GM12872 (cell line): ENCODE measurements at regions not wholly inside any gene's neighbourhood (a gene's known extent, or its start where the extent isn't known, plus 50 kb on each side); places are given as distances from the start of the nearest gene placed in this dataset.

Source experiments
- TF ChIP-seq, protein P1 (sequence below): IDR thresholded peaks from 3 replicates; pipeline ENCODE4 v1.5.1; 2011; ENCODE audit warnings: low read depth, mild to moderate bottlenecking, low read length, moderate library complexity; ENCODE audit not compliant: insufficient read depth

DNA sequence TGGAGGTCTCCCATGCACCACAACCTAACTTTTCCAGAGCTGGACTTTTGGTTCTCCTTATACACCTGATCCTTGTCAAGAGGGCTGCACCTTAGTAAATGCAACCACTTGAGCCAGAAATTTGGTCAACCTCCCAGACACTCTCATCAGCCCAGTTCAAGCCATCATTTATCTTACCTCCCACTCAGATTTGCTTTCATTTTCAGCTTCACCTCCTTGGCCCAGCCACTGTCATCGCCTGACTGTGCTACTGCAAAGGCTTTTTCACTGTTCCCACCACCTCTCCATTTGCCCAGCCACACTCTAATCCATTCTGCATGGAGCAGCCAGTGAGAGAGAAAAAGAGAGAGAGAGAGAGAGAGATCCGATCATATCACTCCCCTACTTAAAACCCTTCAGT, 112.4 kb upstream of the DDX18 start:
- TF ChIP-seq, protein P1, sequence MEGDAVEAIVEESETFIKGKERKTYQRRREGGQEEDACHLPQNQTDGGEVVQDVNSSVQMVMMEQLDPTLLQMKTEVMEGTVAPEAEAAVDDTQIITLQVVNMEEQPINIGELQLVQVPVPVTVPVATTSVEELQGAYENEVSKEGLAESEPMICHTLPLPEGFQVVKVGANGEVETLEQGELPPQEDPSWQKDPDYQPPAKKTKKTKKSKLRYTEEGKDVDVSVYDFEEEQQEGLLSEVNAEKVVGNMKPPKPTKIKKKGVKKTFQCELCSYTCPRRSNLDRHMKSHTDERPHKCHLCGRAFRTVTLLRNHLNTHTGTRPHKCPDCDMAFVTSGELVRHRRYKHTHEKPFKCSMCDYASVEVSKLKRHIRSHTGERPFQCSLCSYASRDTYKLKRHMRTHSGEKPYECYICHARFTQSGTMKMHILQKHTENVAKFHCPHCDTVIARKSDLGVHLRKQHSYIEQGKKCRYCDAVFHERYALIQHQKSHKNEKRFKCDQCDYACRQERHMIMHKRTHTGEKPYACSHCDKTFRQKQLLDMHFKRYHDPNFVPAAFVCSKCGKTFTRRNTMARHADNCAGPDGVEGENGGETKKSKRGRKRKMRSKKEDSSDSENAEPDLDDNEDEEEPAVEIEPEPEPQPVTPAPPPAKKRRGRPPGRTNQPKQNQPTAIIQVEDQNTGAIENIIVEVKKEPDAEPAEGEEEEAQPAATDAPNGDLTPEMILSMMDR: no peak

DNA sequence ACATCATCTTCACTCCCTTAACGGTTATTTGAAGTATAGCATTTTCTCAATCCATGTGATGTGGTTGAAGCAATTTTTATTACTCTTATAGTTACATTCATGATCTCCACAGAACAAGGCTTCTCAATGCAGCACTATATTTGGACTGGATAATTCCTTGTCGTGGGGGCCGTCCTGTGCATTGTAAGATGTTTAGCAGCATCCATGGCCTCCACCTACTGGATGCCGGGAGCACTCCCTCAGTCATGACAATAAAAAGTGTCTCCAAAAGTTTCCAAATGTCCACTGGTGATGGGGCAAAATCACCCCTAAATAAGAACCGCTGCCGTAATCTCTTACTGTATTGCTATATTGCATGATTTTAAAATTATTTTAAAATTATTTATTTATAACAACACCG, 110.6 kb upstream of the DDX18 start:
- TF ChIP-seq, protein P1: no peak

DNA sequence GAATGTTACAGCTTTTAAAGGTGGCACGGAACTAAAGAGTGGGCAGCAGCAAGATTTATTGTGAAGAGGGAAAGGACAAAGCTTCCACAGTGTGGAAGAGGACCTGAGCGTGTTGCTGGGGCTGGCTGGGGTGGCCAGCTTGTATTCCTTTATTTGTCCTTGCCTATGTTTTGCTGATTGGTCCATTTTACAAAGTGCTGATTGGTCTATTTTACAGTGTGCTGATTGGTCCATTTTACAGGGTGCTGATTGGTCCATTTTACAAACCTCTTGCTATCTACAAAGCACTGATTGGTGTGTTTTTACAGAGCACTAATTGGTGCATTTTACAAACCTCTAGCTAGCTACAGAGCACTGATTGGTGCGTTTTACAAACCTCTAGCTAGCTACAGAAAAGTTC, 109.7 kb upstream of the DDX18 start:
- TF ChIP-seq, protein P1: no peak

DNA sequence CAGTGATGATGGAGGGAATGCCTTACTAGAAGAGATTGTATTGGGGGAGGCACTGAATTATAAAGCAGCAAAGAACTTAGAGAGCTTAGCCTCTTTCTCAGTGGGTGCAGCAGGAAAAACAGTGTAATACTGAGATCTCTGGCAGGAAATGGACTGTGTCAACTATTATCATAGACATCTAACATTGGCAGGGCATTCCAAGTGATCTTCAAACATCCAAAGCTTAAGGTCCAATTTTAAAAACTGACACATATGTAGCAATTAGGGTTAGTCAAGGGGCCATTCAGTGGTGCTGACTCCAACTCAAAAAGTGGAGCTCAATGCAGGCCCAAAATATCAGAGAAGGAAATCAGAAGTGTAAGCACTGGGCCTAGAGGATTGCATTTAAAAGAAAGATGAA, 106.6 kb upstream of the DDX18 start:
- TF ChIP-seq, protein P1: no peak

DNA sequence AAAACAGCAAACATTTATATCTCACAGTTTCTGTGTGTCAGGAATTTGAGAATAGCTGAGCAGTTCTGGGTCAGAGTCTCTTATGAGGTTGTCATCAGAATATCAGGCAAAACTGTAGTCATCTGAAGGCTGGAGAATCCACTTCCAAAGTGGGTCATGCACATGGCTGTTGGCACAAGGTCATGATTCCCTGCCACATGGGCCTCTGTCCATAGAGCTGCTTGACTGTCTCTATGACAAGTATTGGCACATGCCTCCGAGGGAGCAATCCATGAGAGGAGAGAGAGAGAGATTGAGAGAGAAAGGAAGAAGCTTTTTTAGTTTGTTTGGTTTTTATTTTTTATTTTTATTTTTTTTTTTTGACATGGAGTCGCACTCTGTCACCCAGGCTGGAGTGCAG, 101.8 kb upstream of the DDX18 start:
- TF ChIP-seq, protein P1: no peak

DNA sequence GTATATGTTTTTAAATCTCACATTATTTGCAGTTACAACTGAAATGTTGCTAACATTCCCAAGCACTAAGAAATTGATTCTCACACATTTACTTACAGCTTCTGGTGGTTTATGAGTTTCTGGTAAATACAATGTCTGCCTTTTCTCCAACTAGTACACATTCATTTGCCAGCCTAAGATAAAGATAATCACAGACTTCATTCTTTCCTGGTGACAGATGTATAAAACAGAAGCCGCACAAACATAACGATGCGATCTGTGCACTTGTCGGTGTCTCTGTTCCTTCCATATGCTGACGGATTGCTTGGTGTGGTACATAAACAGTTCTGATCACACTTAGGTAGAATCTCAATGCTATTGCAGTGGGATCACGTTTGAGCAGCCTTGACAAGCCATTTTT, 100.4 kb upstream of the DDX18 start:
- TF ChIP-seq, protein P1: no peak

DNA sequence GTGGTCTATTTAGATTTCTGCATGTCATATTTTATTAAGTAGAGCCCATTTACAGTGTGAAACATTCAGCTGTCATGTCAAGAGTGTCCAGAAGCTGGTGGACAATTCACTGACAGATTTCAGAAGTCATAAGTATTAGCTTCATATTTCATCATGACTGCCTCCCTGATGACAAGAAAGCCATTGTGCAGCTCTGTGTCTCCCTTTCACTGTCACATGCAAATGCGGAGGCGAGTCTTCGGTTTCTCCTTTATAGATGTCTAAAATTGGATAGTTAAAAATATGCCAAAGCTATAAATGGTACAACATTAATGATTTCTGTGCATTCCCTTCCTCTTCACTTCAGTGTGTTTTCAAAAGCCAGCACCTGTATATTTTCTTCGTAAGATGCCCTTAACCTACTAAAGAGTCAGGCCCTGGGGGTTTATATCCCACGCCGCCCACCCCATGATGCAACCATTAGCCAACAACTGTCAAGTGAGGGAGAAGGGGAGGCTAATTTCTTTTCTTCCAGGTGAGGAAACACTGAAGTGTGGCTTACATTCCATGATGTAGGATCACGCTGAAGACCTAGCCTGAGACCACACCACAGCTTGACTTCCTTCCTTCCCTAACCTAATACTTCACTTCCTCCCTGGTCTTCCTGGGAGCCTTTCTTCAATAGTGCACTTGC, 99.6 kb upstream of the DDX18 start:
- TF ChIP-seq, protein P1: no peak
